NB4 (cell line): ENCODE measurements at regions not wholly inside any gene's neighbourhood (a gene's known extent, or its start where the extent isn't known, plus 50 kb on each side); places are given as distances from the start of the nearest gene placed in this dataset.

Experiments
- CTCF ChIP-seq: IDR thresholded peaks from one replicate; pipeline ENCODE4 v1.5.1; 2012; ENCODE audit warnings: low read depth, low read length
- MAX ChIP-seq: IDR thresholded peaks from 2 replicates; pipeline ENCODE4 v1.6.1; 2011; ENCODE audit warnings: low read depth, low read length
- MYC ChIP-seq: IDR thresholded peaks from 2 replicates; pipeline ENCODE4 v1.6.1; 2011; ENCODE audit warnings: low read depth, low read length
- POLR2A ChIP-seq: IDR thresholded peaks from 2 replicates; pipeline ENCODE4 v1.6.1; 2011; ENCODE audit warnings: mild to moderate bottlenecking; ENCODE audit not compliant: insufficient read length; ENCODE audit errors: extremely low read depth

DNA sequence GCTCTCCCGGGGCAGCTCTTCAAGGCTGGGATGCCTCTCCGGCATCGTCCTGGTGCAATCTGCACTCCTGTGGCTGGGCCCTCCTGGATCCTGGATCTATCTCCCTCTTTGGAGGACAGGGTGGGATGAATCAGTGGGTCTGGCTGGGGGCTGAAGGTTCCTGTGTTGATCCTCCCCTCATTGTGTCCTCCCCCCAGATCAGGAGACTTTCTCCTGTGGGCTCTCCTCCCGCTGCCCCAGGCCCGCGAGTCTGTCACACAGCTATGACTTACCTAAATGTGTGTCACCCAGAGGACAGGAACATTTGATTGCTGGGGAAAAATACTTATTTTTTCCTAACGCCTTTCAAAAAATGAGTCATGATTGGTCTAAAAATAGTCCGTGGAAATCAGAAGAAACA, 106.8 kb upstream of the NECTIN1 start:
- TF ChIP-seq CTCF (no peak), POLR2A (no peak), MYC (no peak), MAX (no peak)
